H1 (cell line): ENCODE measurements at regions not wholly inside any gene's neighbourhood (a gene's known extent, or its start where the extent isn't known, plus 50 kb on each side); places are given as distances from the start of the nearest gene placed in this dataset.

Experiments used
- FOSL1 ChIP-seq: IDR thresholded peaks from 2 replicates; pipeline ENCODE4 v1.6.1; 2011; ENCODE audit warnings: mild to moderate bottlenecking, low read depth, low read length, moderate library complexity; ENCODE audit not compliant: insufficient read depth
- HDAC6 ChIP-seq: IDR thresholded peaks from one replicate; pipeline ENCODE4 v1.7.1; 2012; ENCODE audit warnings: low read depth, mild to moderate bottlenecking, inconsistent platforms, low read length, moderate library complexity
- JUND ChIP-seq: IDR thresholded peaks from 2 replicates; pipeline ENCODE4 v1.6.1; 2011; ENCODE audit warnings: mild to moderate bottlenecking, improper control_type of control experiment, low read length
- RBBP5 ChIP-seq: IDR thresholded peaks from 2 replicates; pipeline ENCODE4 v1.7.1; 2012; ENCODE audit warnings: low read depth, mild to moderate bottlenecking, inconsistent platforms, low read length, moderate library complexity, borderline replicate concordance
- SP4 ChIP-seq: IDR thresholded peaks from 2 replicates; pipeline ENCODE4 v1.6.1; 2012; ENCODE audit warnings: low read length, inconsistent platforms
- TAF7 ChIP-seq: optimal IDR thresholded peaks from 2 replicates; pipeline ENCODE3; 2011; ENCODE audit warnings: low read depth, mild to moderate bottlenecking, inconsistent platforms, low read length, moderate library complexity, borderline replicate concordance
- TF ChIP-seq, protein P1 (sequence below): fragments of 300-600 bp; sonication (generic); IDR thresholded peaks from 2 replicates; pipeline ENCODE4 v1.7.1; 2012; ENCODE audit warnings: low read length, moderate library complexity, mild to moderate bottlenecking, inconsistent platforms; ENCODE audit not compliant: insufficient replicate concordance

- TF ChIP-seq TAF7 (no peak), HDAC6 (no peak), SP4 (no peak), JUND (no peak), FOSL1 (no peak), RBBP5 (no peak)
- TF ChIP-seq, protein P1, sequence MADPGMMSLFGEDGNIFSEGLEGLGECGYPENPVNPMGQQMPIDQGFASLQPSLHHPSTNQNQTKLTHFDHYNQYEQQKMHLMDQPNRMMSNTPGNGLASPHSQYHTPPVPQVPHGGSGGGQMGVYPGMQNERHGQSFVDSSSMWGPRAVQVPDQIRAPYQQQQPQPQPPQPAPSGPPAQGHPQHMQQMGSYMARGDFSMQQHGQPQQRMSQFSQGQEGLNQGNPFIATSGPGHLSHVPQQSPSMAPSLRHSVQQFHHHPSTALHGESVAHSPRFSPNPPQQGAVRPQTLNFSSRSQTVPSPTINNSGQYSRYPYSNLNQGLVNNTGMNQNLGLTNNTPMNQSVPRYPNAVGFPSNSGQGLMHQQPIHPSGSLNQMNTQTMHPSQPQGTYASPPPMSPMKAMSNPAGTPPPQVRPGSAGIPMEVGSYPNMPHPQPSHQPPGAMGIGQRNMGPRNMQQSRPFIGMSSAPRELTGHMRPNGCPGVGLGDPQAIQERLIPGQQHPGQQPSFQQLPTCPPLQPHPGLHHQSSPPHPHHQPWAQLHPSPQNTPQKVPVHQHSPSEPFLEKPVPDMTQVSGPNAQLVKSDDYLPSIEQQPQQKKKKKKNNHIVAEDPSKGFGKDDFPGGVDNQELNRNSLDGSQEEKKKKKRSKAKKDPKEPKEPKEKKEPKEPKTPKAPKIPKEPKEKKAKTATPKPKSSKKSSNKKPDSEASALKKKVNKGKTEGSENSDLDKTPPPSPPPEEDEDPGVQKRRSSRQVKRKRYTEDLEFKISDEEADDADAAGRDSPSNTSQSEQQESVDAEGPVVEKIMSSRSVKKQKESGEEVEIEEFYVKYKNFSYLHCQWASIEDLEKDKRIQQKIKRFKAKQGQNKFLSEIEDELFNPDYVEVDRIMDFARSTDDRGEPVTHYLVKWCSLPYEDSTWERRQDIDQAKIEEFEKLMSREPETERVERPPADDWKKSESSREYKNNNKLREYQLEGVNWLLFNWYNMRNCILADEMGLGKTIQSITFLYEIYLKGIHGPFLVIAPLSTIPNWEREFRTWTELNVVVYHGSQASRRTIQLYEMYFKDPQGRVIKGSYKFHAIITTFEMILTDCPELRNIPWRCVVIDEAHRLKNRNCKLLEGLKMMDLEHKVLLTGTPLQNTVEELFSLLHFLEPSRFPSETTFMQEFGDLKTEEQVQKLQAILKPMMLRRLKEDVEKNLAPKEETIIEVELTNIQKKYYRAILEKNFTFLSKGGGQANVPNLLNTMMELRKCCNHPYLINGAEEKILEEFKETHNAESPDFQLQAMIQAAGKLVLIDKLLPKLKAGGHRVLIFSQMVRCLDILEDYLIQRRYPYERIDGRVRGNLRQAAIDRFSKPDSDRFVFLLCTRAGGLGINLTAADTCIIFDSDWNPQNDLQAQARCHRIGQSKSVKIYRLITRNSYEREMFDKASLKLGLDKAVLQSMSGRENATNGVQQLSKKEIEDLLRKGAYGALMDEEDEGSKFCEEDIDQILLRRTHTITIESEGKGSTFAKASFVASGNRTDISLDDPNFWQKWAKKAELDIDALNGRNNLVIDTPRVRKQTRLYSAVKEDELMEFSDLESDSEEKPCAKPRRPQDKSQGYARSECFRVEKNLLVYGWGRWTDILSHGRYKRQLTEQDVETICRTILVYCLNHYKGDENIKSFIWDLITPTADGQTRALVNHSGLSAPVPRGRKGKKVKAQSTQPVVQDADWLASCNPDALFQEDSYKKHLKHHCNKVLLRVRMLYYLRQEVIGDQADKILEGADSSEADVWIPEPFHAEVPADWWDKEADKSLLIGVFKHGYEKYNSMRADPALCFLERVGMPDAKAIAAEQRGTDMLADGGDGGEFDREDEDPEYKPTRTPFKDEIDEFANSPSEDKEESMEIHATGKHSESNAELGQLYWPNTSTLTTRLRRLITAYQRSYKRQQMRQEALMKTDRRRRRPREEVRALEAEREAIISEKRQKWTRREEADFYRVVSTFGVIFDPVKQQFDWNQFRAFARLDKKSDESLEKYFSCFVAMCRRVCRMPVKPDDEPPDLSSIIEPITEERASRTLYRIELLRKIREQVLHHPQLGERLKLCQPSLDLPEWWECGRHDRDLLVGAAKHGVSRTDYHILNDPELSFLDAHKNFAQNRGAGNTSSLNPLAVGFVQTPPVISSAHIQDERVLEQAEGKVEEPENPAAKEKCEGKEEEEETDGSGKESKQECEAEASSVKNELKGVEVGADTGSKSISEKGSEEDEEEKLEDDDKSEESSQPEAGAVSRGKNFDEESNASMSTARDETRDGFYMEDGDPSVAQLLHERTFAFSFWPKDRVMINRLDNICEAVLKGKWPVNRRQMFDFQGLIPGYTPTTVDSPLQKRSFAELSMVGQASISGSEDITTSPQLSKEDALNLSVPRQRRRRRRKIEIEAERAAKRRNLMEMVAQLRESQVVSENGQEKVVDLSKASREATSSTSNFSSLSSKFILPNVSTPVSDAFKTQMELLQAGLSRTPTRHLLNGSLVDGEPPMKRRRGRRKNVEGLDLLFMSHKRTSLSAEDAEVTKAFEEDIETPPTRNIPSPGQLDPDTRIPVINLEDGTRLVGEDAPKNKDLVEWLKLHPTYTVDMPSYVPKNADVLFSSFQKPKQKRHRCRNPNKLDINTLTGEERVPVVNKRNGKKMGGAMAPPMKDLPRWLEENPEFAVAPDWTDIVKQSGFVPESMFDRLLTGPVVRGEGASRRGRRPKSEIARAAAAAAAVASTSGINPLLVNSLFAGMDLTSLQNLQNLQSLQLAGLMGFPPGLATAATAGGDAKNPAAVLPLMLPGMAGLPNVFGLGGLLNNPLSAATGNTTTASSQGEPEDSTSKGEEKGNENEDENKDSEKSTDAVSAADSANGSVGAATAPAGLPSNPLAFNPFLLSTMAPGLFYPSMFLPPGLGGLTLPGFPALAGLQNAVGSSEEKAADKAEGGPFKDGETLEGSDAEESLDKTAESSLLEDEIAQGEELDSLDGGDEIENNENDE, result no peak
Observed at GRCh38 chr16:64211331-64211730, 910.5 kb downstream of the CDH11 start (continued).
